ENCODE measurements at regions not wholly inside any gene's neighbourhood (a gene's known extent, or its start where the extent isn't known, plus 50 kb on each side); places are given as distances from the start of the nearest gene placed in this dataset.
"Not testable (repeated sequence)": the region's sequence is repeated elsewhere in the genome, so short reads cannot be mapped to it uniquely, and the experiment has no call there.

GRCh38 chr2:97374426-97374825 lies 215.3 kb downstream of the ANKRD36B start:
- not testable (repeated sequence) for H3K4me3 ChIP-seq (ENCODE audit: low read depth in 1 of 2, low read length in 2 of 2); H4K20me1 ChIP-seq (ENCODE audit: insufficient read depth, low read length); H3K9ac ChIP-seq (ENCODE audit: low read depth, low read length); H3K27ac ChIP-seq (ENCODE audit: low read length); H3K79me2 ChIP-seq (ENCODE audit: insufficient read depth, low read length); DNase-seq; H3K9me3 ChIP-seq (ENCODE audit: insufficient read depth, low read length, severe bottlenecking); H3K4me1 ChIP-seq (ENCODE audit: insufficient read depth, low read length); H2AFZ ChIP-seq (ENCODE audit: low read depth, low read length); H3K4me2 ChIP-seq (ENCODE audit: insufficient read depth, low read length); H3K27me3 ChIP-seq (ENCODE audit: insufficient read depth, low read length, poor library complexity); ATAC-seq (ENCODE audit: insufficient read depth, low read depth); H3K36me3 ChIP-seq (ENCODE audit: insufficient read depth, low read length)

- not testable (repeated sequence) for H2AFZ ChIP-seq (ENCODE audit: low read depth, low read length); H3K36me3 ChIP-seq (ENCODE audit: insufficient read depth, low read length); H3K4me3 ChIP-seq (ENCODE audit: low read depth in 1 of 2, low read length in 2 of 2); ATAC-seq (ENCODE audit: insufficient read depth, low read depth); H3K9me3 ChIP-seq (ENCODE audit: insufficient read depth, low read length, severe bottlenecking); H4K20me1 ChIP-seq (ENCODE audit: insufficient read depth, low read length); H3K4me2 ChIP-seq (ENCODE audit: insufficient read depth, low read length); H3K4me1 ChIP-seq (ENCODE audit: insufficient read depth, low read length); DNase-seq; H3K27ac ChIP-seq (ENCODE audit: low read length); H3K9ac ChIP-seq (ENCODE audit: low read depth, low read length); H3K79me2 ChIP-seq (ENCODE audit: insufficient read depth, low read length)
- peaks cover 14% of the 10 kb centered on the region for H3K27me3 ChIP-seq (ENCODE audit: insufficient read depth, low read length, poor library complexity)
Observed at GRCh38 chr2:97363159-97363558, 226.5 kb downstream of the ANKRD36B start.

- H3K27ac ChIP-seq (ENCODE audit: low read length), result no peak overlapping the region
- TF ChIP-seq CTCF (IDR thresholded peaks at IDR 0.05; ENCODE audit: borderline replicate concordance, extremely low read depth, low read length, poor library complexity, severe bottlenecking), result no peak
- no peak for ATAC-seq (ENCODE audit: insufficient read depth, low read depth)
Observed at GRCh38 chr2:97359861-97360584, 229.7 kb downstream of the ANKRD36B start.

GRCh38 chr2:97355887-97356286 lies 233.8 kb downstream of the ANKRD36B start:
- H3K9me3 ChIP-seq (ENCODE audit: insufficient read depth, low read length, severe bottlenecking), result no peaks in the 10 kb centered on the region
- H3K4me3 ChIP-seq (ENCODE audit: low read depth in 1 of 2, low read length in 2 of 2), result no peak overlapping the region
- TF ChIP-seq CTCF (IDR thresholded peaks at IDR 0.05; ENCODE audit: borderline replicate concordance, extremely low read depth, low read length, poor library complexity, severe bottlenecking) (peak; percentile 25), EZH2 (IDR thresholded peaks at IDR 0.05; ENCODE audit: borderline replicate concordance, low read depth, low read length, severe bottlenecking) (no peak)
- no peaks in the 10 kb centered on the region for H3K79me2 ChIP-seq (ENCODE audit: insufficient read depth, low read length)
- no peaks in the 10 kb centered on the region for H3K36me3 ChIP-seq (ENCODE audit: insufficient read depth, low read length)
- H2AFZ ChIP-seq (ENCODE audit: low read depth, low read length), result no peak overlapping the region
- peaks cover 43% of the 10 kb centered on the region for H3K27me3 ChIP-seq (ENCODE audit: insufficient read depth, low read length, poor library complexity)
- ATAC-seq (ENCODE audit: insufficient read depth, low read depth) (no peak), DNase-seq (no peak)
- H3K27ac ChIP-seq (ENCODE audit: low read length), result no peak overlapping the region
- no peak overlapping the region for H3K9ac ChIP-seq (ENCODE audit: low read depth, low read length)
- H3K4me1 ChIP-seq (ENCODE audit: insufficient read depth, low read length), result no peaks in the 10 kb centered on the region
- no peaks in the 10 kb centered on the region for H4K20me1 ChIP-seq (ENCODE audit: insufficient read depth, low read length)
- no peak overlapping the region for H3K4me2 ChIP-seq (ENCODE audit: insufficient read depth, low read length)

More at GRCh38 chr2:97359861-97360584, 229.7 kb downstream of the ANKRD36B start:
- DNase-seq, result no peak
- no peaks in the 10 kb centered on the region for H4K20me1 ChIP-seq (ENCODE audit: insufficient read depth, low read length)
- no peak overlapping the region for H2AFZ ChIP-seq (ENCODE audit: low read depth, low read length)
- no peaks in the 10 kb centered on the region for H3K79me2 ChIP-seq (ENCODE audit: insufficient read depth, low read length)
- no peak overlapping the region for H3K4me2 ChIP-seq (ENCODE audit: insufficient read depth, low read length)
- H3K4me3 ChIP-seq (ENCODE audit: low read depth in 1 of 2, low read length in 2 of 2), result no peak overlapping the region
- H3K9me3 ChIP-seq (ENCODE audit: insufficient read depth, low read length, severe bottlenecking), result no peaks in the 10 kb centered on the region
- peaks cover 30% of the 10 kb centered on the region for H3K27me3 ChIP-seq (ENCODE audit: insufficient read depth, low read length, poor library complexity)
- no peaks in the 10 kb centered on the region for H3K4me1 ChIP-seq (ENCODE audit: insufficient read depth, low read length)
- H3K36me3 ChIP-seq (ENCODE audit: insufficient read depth, low read length), result no peaks in the 10 kb centered on the region
- no peak overlapping the region for H3K9ac ChIP-seq (ENCODE audit: low read depth, low read length)
